GM12878 (cell line): ENCODE measurements at regions not wholly inside any gene's neighbourhood (a gene's known extent, or its start where the extent isn't known, plus 50 kb on each side); places are given as distances from the start of the nearest gene placed in this dataset.
"Not testable (repeated sequence)": the region's sequence is repeated elsewhere in the genome, so short reads cannot be mapped to it uniquely, and the experiment has no call there.

Experiments used
- ATAC-seq: fragments of 200-7000 bp; cut with Tn5 transposase; 3 replicates; pipeline ENCODE4 v1.9.1; 2020; ENCODE audit warnings: mild to moderate bottlenecking, moderate library complexity
- BruUV-seq: library from RNA; stranded (reverse); fragments of 400-500 nt; replicated peaks from 2 replicates; lab custom pipeline; 2021; lab: Mats Ljungman, UMichigan
- CTCF ChIA-PET: fragments of 300-600 bp; sonication (Branson Sonifier 250); formaldehyde crosslinking; extraction: SDS; loops from one replicate; lab custom pipeline; 2021; ENCODE audit warnings: inconsistent platforms; lab: Yijun Ruan, JAX
- POLR2A ChIA-PET: fragments of 350-600 bp; formaldehyde crosslinking; extraction: SDS; loops from one replicate; lab custom pipeline; 2021; ENCODE audit warnings: inconsistent platforms; lab: Charles Lee
- RAD21 ChIA-PET: fragments of 300-600 bp; sonication (Branson Sonifier 250); formaldehyde crosslinking; loops from one replicate; lab custom pipeline; 2023; ENCODE audit warnings: antibody characterized with exemption; ENCODE audit not compliant: unreplicated experiment; lab: Charles Lee
- SMC1A ChIA-PET: fragments of 300-600 bp; sonication (Branson Sonifier 250); formaldehyde crosslinking; loops from one replicate; lab custom pipeline; 2023; ENCODE audit not compliant: unreplicated experiment, uncharacterized antibody; lab: Charles Lee
- DNase-seq: peaks from one replicate; pipeline ENCODE4 v3.0.0-alpha.2; 2011; ENCODE audit warnings: low read depth, low spot score
- FAIRE-seq: peaks from 3 replicates; lab custom pipeline; 2011; peaks lifted over from hg19 to GRCh38; lab: Jason Lieb, UNC
- H2AFZ ChIP-seq: 2 replicates; pipeline ENCODE4 v1.6.0; 2011; ENCODE audit warnings: low read depth, low read length, control low read depth; ENCODE audit not compliant: control insufficient read depth
- H3K27ac ChIP-seq: 2 replicates; pipeline ENCODE4 v1.5.1; 2011; ENCODE audit warnings: control low read depth; ENCODE audit not compliant: control insufficient read depth, insufficient read depth
- H3K27me3 ChIP-seq, 2 experiments: replicated peaks in 1 of 2; 2 replicates each; pipeline versions ENCODE4 v1.6.0 to v1.6.1; 2011; ENCODE audit warnings: low read length in 1 of 2; ENCODE audit not compliant: control insufficient read depth in 2 of 2, insufficient read depth in 2 of 2
- H3K36me3 ChIP-seq, 2 experiments: 2 replicates each; pipeline ENCODE4 v1.5.1; 2011; ENCODE audit warnings: low read length in 1 of 2; ENCODE audit not compliant: control insufficient read depth in 2 of 2, insufficient read depth in 2 of 2
- H3K4me1 ChIP-seq: 2 replicates; pipeline ENCODE4 v1.6.1; 2011; ENCODE audit warnings: mild to moderate bottlenecking, low read length, moderate library complexity, mixed read lengths; ENCODE audit not compliant: control insufficient read depth, insufficient read depth
- H3K4me2 ChIP-seq: 2 replicates; pipeline ENCODE4 v1.6.0; 2011; ENCODE audit warnings: control low read depth; ENCODE audit not compliant: control insufficient read depth, insufficient read depth
- H3K4me3 ChIP-seq: fragments of 200-600 bp; sonication (generic); 2 replicates; pipeline ENCODE4 v1.5.1; 2016
- H3K79me2 ChIP-seq: 2 replicates; pipeline ENCODE4 v1.6.0; 2011; ENCODE audit warnings: low read length; ENCODE audit not compliant: control insufficient read depth, insufficient read depth
- H3K9ac ChIP-seq: 2 replicates; pipeline ENCODE4 v1.8.0; 2011; ENCODE audit warnings: low read length, control low read depth, mixed read lengths; ENCODE audit not compliant: control insufficient read depth, insufficient read depth
- H3K9me3 ChIP-seq: replicated peaks from 3 replicates; pipeline ENCODE4 v1.5.1; 2011; ENCODE audit warnings: mild to moderate bottlenecking, low read length; ENCODE audit not compliant: control insufficient read depth, insufficient read depth
- H4K20me1 ChIP-seq: 2 replicates; pipeline ENCODE4 v1.6.0; 2011; ENCODE audit not compliant: control insufficient read depth, insufficient read depth
- CBX5 ChIP-seq: sonication (generic); IDR thresholded peaks from 2 replicates; pipeline ENCODE4 v1.6.1; 2016; ENCODE audit warnings: low read depth, moderate library complexity, mild to moderate bottlenecking, inconsistent platforms
- DPF2 ChIP-seq: fragments of 450-650 bp; IDR thresholded peaks from 2 replicates; pipeline ENCODE4 v1.6.1; 2017; ENCODE audit warnings: mild to moderate bottlenecking
- FOXM1 ChIP-seq: IDR thresholded peaks from 2 replicates; pipeline ENCODE4 v1.6.1; 2012; ENCODE audit warnings: low read depth, mild to moderate bottlenecking, inconsistent platforms, low read length, moderate library complexity
- GABPA ChIP-seq: IDR thresholded peaks from 2 replicates; pipeline ENCODE4 v1.6.1; 2014; ENCODE audit warnings: antibody characterized with exemption, low read depth, mild to moderate bottlenecking, inconsistent platforms
- JUNB ChIP-seq: IDR thresholded peaks from 2 replicates; pipeline ENCODE4 v1.6.1; 2016; ENCODE audit warnings: antibody characterized with exemption, mild to moderate bottlenecking
- KAT2A ChIP-seq: conservative IDR thresholded peaks from 2 replicates; pipeline ENCODE4 v1.6.1; 2011; ENCODE audit warnings: low read depth, low read length; ENCODE audit not compliant: control insufficient read depth
- MEF2A ChIP-seq: IDR thresholded peaks from 2 replicates; pipeline ENCODE4 v1.6.1; 2011; ENCODE audit warnings: low read depth, mild to moderate bottlenecking, low read length, moderate library complexity; ENCODE audit not compliant: insufficient read depth
- MYB ChIP-seq: fragments of 150-350 bp; IDR thresholded peaks from 2 replicates; pipeline ENCODE4 v1.6.1; 2014; ENCODE audit warnings: mild to moderate bottlenecking, low read depth, low read length, borderline replicate concordance
- RAD21 ChIP-seq: IDR thresholded peaks from 2 replicates; pipeline ENCODE4 v1.6.1; 2011; ENCODE audit warnings: mild to moderate bottlenecking, low read depth, low read length, moderate library complexity; ENCODE audit not compliant: insufficient read depth
- RB1 ChIP-seq: fragments of 450-650 bp; formaldehyde crosslinking; IDR thresholded peaks from 2 replicates; pipeline ENCODE4 v1.6.1; 2017; ENCODE audit warnings: mild to moderate bottlenecking, borderline replicate concordance
- TAF1 ChIP-seq: IDR thresholded peaks from 2 replicates; pipeline ENCODE4 v1.6.1; 2011; ENCODE audit warnings: mild to moderate bottlenecking, low read depth, low read length, borderline replicate concordance
- TARDBP ChIP-seq: IDR thresholded peaks from 2 replicates; pipeline ENCODE4 v1.6.1; 2016; ENCODE audit warnings: borderline replicate concordance
- TBL1XR1 ChIP-seq: IDR thresholded peaks from 2 replicates; pipeline ENCODE4 v1.6.1; 2012; ENCODE audit warnings: low read depth, low read length, improper control_type of control experiment
- YY1 ChIP-seq: IDR thresholded peaks from 2 replicates; pipeline ENCODE4 v1.6.1; 2011; ENCODE audit warnings: low read depth, mild to moderate bottlenecking, low read length
- ZNF217 ChIP-seq: fragments of 450-650 bp; IDR thresholded peaks from 2 replicates; pipeline ENCODE4 v1.6.1; 2017; ENCODE audit warnings: antibody characterized with exemption, mild to moderate bottlenecking
- ZNF274 ChIP-seq: IDR thresholded peaks from one replicate; pipeline ENCODE4 v1.8.0; 2011; ENCODE audit not compliant: insufficient read length, insufficient read depth
- WGBS: methylation state at CpG from one replicate; pipeline ENCODE4 v1.1.6; 2016; ENCODE audit warnings: low lambda C conversion rate; ENCODE audit not compliant: insufficient replicate concordance, insufficient coverage; ENCODE audit errors: missing lambda C conversion rate; 5-methylcytosine and 5-hydroxymethylcytosine counted together
- in situ Hi-C: fragments of 300-500 bp; cut with MboI; formaldehyde crosslinking; loops from 9 replicates; pipeline ENCODE4 v1.14.3; 2018; ENCODE audit warnings: mixed read lengths
- intact Hi-C: fragments of 100-400 bp; cut with micrococcal nuclease; formaldehyde crosslinking; loops from one replicate; pipeline ENCODE4 v1.14.2; 2022; ENCODE audit not compliant: unreplicated experiment
- TF ChIP-seq, protein P1 (sequence below): fragments of 150-350 bp; IDR thresholded peaks from 2 replicates; pipeline ENCODE4 v1.6.1; 2014; ENCODE audit warnings: mild to moderate bottlenecking, low read depth, low read length
- TF ChIP-seq, protein P2 (sequence below): fragments of 450-650 bp; IDR thresholded peaks from 2 replicates; pipeline ENCODE4 v1.6.1; 2017; ENCODE audit warnings: antibody characterized with exemption, mild to moderate bottlenecking, moderate library complexity

DNA sequence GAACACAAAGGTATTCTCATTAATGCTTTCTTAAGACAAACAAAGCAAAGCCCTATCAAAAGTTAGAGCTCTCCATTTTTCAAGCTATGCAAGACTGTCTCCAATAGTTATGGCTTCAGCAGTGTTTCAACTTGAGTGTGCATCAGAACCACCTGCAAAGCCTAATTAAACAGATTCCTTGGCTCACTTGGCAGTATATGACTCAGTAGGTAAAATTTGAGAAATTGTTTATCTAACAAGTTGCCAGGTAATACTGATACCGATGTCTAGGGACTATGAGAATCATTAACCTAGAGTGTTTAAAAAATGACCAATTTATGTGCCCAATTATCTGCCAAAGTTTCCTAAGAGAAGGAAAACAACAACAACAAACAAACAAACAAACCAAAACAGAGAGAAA, 60.3 kb upstream of the PARP8 start (continued):
- peak; percentile 77 for TF ChIP-seq DPF2
- TF ChIP-seq TAF1, result no peak
- TF ChIP-seq FOXM1, result no peak
- TF ChIP-seq ZNF274, result no peak
- no peak for TF ChIP-seq TARDBP
- no peak for TF ChIP-seq KAT2A
- no peak for TF ChIP-seq YY1
- peak; percentile 82; the same call in 1 of the 2 replicates for TF ChIP-seq ZNF217
- TF ChIP-seq GABPA, result no peak
- TF ChIP-seq, protein P1, sequence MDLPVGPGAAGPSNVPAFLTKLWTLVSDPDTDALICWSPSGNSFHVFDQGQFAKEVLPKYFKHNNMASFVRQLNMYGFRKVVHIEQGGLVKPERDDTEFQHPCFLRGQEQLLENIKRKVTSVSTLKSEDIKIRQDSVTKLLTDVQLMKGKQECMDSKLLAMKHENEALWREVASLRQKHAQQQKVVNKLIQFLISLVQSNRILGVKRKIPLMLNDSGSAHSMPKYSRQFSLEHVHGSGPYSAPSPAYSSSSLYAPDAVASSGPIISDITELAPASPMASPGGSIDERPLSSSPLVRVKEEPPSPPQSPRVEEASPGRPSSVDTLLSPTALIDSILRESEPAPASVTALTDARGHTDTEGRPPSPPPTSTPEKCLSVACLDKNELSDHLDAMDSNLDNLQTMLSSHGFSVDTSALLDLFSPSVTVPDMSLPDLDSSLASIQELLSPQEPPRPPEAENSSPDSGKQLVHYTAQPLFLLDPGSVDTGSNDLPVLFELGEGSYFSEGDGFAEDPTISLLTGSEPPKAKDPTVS, result no peak
- no peak for TF ChIP-seq CBX5
- TF ChIP-seq TBL1XR1, result no peak
- no peak for TF ChIP-seq MEF2A
- TF ChIP-seq JUNB, result peak; percentile 62
- no peak for TF ChIP-seq RB1
- TF ChIP-seq, protein P2, sequence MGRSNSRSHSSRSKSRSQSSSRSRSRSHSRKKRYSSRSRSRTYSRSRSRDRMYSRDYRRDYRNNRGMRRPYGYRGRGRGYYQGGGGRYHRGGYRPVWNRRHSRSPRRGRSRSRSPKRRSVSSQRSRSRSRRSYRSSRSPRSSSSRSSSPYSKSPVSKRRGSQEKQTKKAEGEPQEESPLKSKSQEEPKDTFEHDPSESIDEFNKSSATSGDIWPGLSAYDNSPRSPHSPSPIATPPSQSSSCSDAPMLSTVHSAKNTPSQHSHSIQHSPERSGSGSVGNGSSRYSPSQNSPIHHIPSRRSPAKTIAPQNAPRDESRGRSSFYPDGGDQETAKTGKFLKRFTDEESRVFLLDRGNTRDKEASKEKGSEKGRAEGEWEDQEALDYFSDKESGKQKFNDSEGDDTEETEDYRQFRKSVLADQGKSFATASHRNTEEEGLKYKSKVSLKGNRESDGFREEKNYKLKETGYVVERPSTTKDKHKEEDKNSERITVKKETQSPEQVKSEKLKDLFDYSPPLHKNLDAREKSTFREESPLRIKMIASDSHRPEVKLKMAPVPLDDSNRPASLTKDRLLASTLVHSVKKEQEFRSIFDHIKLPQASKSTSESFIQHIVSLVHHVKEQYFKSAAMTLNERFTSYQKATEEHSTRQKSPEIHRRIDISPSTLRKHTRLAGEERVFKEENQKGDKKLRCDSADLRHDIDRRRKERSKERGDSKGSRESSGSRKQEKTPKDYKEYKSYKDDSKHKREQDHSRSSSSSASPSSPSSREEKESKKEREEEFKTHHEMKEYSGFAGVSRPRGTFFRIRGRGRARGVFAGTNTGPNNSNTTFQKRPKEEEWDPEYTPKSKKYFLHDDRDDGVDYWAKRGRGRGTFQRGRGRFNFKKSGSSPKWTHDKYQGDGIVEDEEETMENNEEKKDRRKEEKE, result no peak
- no peak for TF ChIP-seq RAD21
- no peak for TF ChIP-seq MYB

DNA sequence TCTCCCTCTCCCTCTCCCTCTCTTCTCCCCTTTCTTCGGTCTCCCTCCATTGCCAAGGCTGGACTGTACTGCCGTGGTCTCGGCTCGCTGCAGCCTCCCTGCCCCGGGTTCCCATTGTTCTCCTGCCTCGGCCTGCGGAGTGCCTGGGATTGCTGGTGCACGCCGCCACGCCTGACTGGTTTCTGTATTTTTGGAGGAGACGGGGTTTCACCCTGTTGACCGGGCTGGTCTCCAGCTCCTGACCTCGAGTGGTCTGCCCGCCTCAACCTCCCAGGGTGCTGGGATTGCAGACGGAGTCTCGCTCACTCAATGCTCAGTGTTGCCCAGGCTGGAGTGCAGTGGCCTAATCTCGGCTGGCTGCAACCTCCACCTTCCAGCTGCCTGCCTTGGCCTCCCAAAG, 59.0 kb upstream of the PARP8 start:
- H2AFZ ChIP-seq, CTCF ChIA-PET, H3K27ac ChIP-seq, BruUV-seq, H4K20me1 ChIP-seq, H3K79me2 ChIP-seq, SMC1A ChIA-PET, H3K36me3 ChIP-seq, H3K27me3 ChIP-seq, DNase-seq, POLR2A ChIA-PET, H3K4me3 ChIP-seq, H3K4me2 ChIP-seq, FAIRE-seq, in situ Hi-C loops, ATAC-seq, H3K4me1 ChIP-seq, RAD21 ChIA-PET, H3K9me3 ChIP-seq, H3K9ac ChIP-seq: not testable (repeated sequence)
- intact Hi-C loops, result loop anchor here (5.0 kb wide), 1 partner anchor 60 kb away; the partner anchor contains the start of gene PARP8
- WGBS, result 68% methylated on average over 14 of the region's 17 CpGs
